ENCODE measurements at regions not wholly inside any gene's neighbourhood (a gene's known extent, or its start where the extent isn't known, plus 50 kb on each side); places are given as distances from the start of the nearest gene placed in this dataset.

- TF ChIP-seq POLR2A (IDR thresholded peaks at IDR 0.05; ENCODE audit: low read length) (no peak), GATA1 (IDR thresholded peaks at IDR 0.05; ENCODE audit: low read depth, low read length) (no peak)
Measured at GRCh38 chr21:20030390-20030789, 967.8 kb upstream of the NCAM2 start.
